Panc1 (cell line): ENCODE measurements at regions not wholly inside any gene's neighbourhood (a gene's known extent, or its start where the extent isn't known, plus 50 kb on each side); places are given as distances from the start of the nearest gene placed in this dataset.

Experiments used
- ATAC-seq: fragments of 200-7000 bp; cut with Tn5 transposase; 2 replicates; pipeline ENCODE4 v1.9.1; 2020; ENCODE audit warnings: mild to moderate bottlenecking, moderate library complexity
- BruUV-seq: library from RNA; stranded (reverse); fragments of 400-500 nt; replicated peaks from 2 replicates; lab custom pipeline; 2021; lab: Mats Ljungman, UMichigan
- CTCF ChIA-PET: fragments of 300-600 bp; sonication (Branson Sonifier 250); formaldehyde crosslinking; loops from one replicate; lab custom pipeline; 2022; ENCODE audit warnings: antibody characterized with exemption; lab: Charles Lee
- POLR2A ChIA-PET: fragments of 300-600 bp; sonication (Branson Sonifier 250); formaldehyde crosslinking; loops from one replicate; lab custom pipeline; 2022; ENCODE audit warnings: antibody characterized with exemption; lab: Charles Lee
- DNase-seq: peaks from one replicate; pipeline ENCODE4 v3.0.0-alpha.2; 2010; ENCODE audit warnings: low read depth, low spot score
- H3K27ac ChIP-seq: 2 replicates; pipeline ENCODE4 v1.5.1; 2011; ENCODE audit warnings: mild to moderate bottlenecking, low read length, inconsistent platforms
- H3K27me3 ChIP-seq: fragments of 200-500 bp; sonication (Bioruptor generic); 2 replicates; pipeline ENCODE4 v1.6.0; 2014; ENCODE audit warnings: low read length, inconsistent platforms; ENCODE audit not compliant: control insufficient read depth, insufficient read depth
- H3K36me3 ChIP-seq: fragments of 200-500 bp; sonication (Bioruptor generic); 2 replicates; pipeline ENCODE4 v1.5.1; 2014; ENCODE audit warnings: inconsistent platforms, mild to moderate bottlenecking, low read length, moderate library complexity; ENCODE audit not compliant: control insufficient read depth, insufficient read depth
- H3K4me1 ChIP-seq: 2 replicates; pipeline ENCODE4 v1.5.1; 2011; ENCODE audit warnings: inconsistent platforms, mild to moderate bottlenecking, low read length, moderate library complexity; ENCODE audit not compliant: control insufficient read depth, insufficient read depth
- H3K4me3 ChIP-seq, 2 experiments: 2 replicates each; pipeline ENCODE4 v1.5.1; 2011 to 2012; ENCODE audit warnings: low read depth in 2 of 2, low read length in 2 of 2, mild to moderate bottlenecking in 2 of 2, inconsistent platforms in 1 of 2, moderate library complexity in 1 of 2
- H3K9me3 ChIP-seq: fragments of 200-500 bp; sonication (Bioruptor generic); 2 replicates; pipeline ENCODE4 v1.5.1; 2014; ENCODE audit warnings: low read depth, mild to moderate bottlenecking, inconsistent platforms, low read length, moderate library complexity; ENCODE audit not compliant: control insufficient read depth, insufficient read depth
- CTCF ChIP-seq: fragments of 450-650 bp; IDR thresholded peaks from 2 replicates; pipeline ENCODE4 v1.5.1; 2017; ENCODE audit warnings: mild to moderate bottlenecking
- POLR2AphosphoS5 ChIP-seq: IDR thresholded peaks from 2 replicates; pipeline ENCODE4 v1.6.1; 2012; ENCODE audit warnings: mild to moderate bottlenecking, low read depth, low read length, moderate library complexity
- REST ChIP-seq, 2 experiments: IDR thresholded peaks; 2 replicates each; pipeline ENCODE4 v1.6.1; 2011 to 2012; ENCODE audit warnings: low read depth in 2 of 2, control low read depth in 1 of 2, low read length in 1 of 2, mild to moderate bottlenecking in 1 of 2, moderate library complexity in 1 of 2; ENCODE audit not compliant: insufficient read depth in 1 of 2
- SIN3A ChIP-seq: IDR thresholded peaks from 2 replicates; pipeline ENCODE4 v1.6.1; 2012; ENCODE audit warnings: low read depth, mild to moderate bottlenecking, low read length, moderate library complexity, borderline replicate concordance; ENCODE audit not compliant: insufficient read depth
- TCF7L2 ChIP-seq: IDR thresholded peaks from 2 replicates; pipeline ENCODE4 v1.6.1; 2011; ENCODE audit warnings: mild to moderate bottlenecking, low read depth, low read length, inconsistent platforms
- in situ Hi-C: cut with HindIII; loops from 2 replicates; pipeline ENCODE4 v1.10.0; 2016; ENCODE audit warnings: low sequenced_read_pairs, low pct_unique_long_range_greater_than_20kb
- intact Hi-C: fragments of 100-400 bp; cut with micrococcal nuclease; formaldehyde crosslinking; loops from one replicate; pipeline ENCODE4 v1.10.0; 2022; ENCODE audit not compliant: unreplicated experiment

GRCh38 chr7:115106316-115106715 lies 184.4 kb downstream of the MDFIC start:
- ChIA-PET POLR2A (no interaction called here), CTCF (no interaction called here)
- in situ Hi-C loops (no loop called here), intact Hi-C loops (no loop called here)
- Histone ChIP-seq H3K36me3 (no peaks in the 10 kb centered on the region), H3K27ac (no peak overlapping the region), H3K4me3 (no peak overlapping the region), H3K9me3 (no peaks in the 10 kb centered on the region), H3K27me3 (no peaks in the 10 kb centered on the region), H3K4me1 (no peaks in the 10 kb centered on the region)
- TF ChIP-seq REST (IDR thresholded peaks at IDR 0.05; ENCODE audit: insufficient read depth in 1 of 2, low read depth in 2 of 2, low read length in 1 of 2) (no peak), CTCF (no peak)
- no TSS peak for BruUV-seq
- DNase-seq: no peak
- ATAC-seq: no peak

DNA sequence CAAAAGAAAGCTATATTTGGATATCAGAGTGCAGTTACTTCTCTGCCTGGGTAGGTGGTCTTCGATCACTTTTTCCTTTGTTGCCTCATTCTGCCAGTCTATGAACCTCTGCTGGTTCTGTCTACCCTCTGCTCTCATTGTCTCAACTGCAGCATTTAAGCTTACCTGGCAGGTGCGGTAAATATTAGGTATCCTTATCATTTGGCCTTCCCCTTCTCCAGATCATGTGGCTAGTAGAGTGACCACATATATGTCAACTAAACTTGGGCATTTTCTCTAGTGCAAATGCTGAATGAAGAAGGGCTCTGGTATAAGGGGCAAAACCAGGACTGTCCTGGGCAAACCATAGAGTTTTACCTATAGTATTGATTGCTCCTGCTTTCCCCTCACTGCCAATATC lies 180.8 kb downstream of the MDFIC start:
- ATAC-seq (no peak), DNase-seq (no peak)
- CTCF ChIA-PET: no interaction called here
- Histone ChIP-seq H3K4me3 (no peak overlapping the region), H3K27ac (no peak overlapping the region), H3K4me1 (no peaks in the 10 kb centered on the region), H3K9me3 (no peaks in the 10 kb centered on the region), H3K27me3 (no peaks in the 10 kb centered on the region), H3K36me3 (no peaks in the 10 kb centered on the region; the same call in 1 of the 2 replicates)
- POLR2A ChIA-PET: no interaction called here
- intact Hi-C loops (no loop called here), in situ Hi-C loops (no loop called here)
- TF ChIP-seq SIN3A (no peak), TCF7L2 (no peak), REST (IDR thresholded peaks at IDR 0.05; ENCODE audit: insufficient read depth in 1 of 2, low read depth in 2 of 2, low read length in 1 of 2) (no peak), POLR2AphosphoS5 (no peak), CTCF (no peak)
- no TSS peak for BruUV-seq
